WTC11 (cell line): ENCODE measurements at regions not wholly inside any gene's neighbourhood (a gene's known extent, or its start where the extent isn't known, plus 50 kb on each side); places are given as distances from the start of the nearest gene placed in this dataset.

Experiments used
- CREM ChIP-seq: sonication (generic); formaldehyde crosslinking; IDR thresholded peaks from 2 replicates; pipeline ENCODE4 v1.8.1; 2022; ENCODE audit warnings: mild to moderate bottlenecking, missing genetic modification reagents, moderate library complexity
- CTCF ChIP-seq: fragments of 200-600 bp; IDR thresholded peaks from 2 replicates; pipeline ENCODE4 v1.8.0; 2022; ENCODE audit warnings: antibody characterized with exemption
- ETV6 ChIP-seq: sonication (generic); formaldehyde crosslinking; IDR thresholded peaks from 2 replicates; pipeline ENCODE4 v1.8.1; 2022; ENCODE audit warnings: mild to moderate bottlenecking, missing genetic modification reagents
- GRHL2 ChIP-seq: fragments of 250-450 bp; sonication (Bioruptor Pico); IDR thresholded peaks from 2 replicates; pipeline ENCODE4 v1.8.0; 2022; ENCODE audit warnings: mild to moderate bottlenecking, moderate library complexity; ENCODE audit not compliant: insufficient replicate concordance, severe bottlenecking
- IRF1 ChIP-seq: sonication (generic); formaldehyde crosslinking; IDR thresholded peaks from 2 replicates; pipeline ENCODE4 v1.8.0; 2023; ENCODE audit warnings: missing genetic modification reagents
- MYBL2 ChIP-seq: sonication (generic); formaldehyde crosslinking; IDR thresholded peaks from 2 replicates; pipeline ENCODE4 v1.8.1; 2023; ENCODE audit warnings: mild to moderate bottlenecking, moderate library complexity, missing genetic modification reagents
- NR2C2 ChIP-seq: sonication (generic); formaldehyde crosslinking; IDR thresholded peaks from 2 replicates; pipeline ENCODE4 v1.8.0; 2022; ENCODE audit warnings: mild to moderate bottlenecking, missing genetic modification reagents
- NR3C1 ChIP-seq: sonication (generic); formaldehyde crosslinking; conservative IDR thresholded peaks from 2 replicates; pipeline ENCODE4 v1.8.1; 2023; ENCODE audit warnings: low read depth, mild to moderate bottlenecking, missing genetic modification reagents
- PREB ChIP-seq: sonication (generic); formaldehyde crosslinking; IDR thresholded peaks from 2 replicates; pipeline ENCODE4 v1.8.1; 2022; ENCODE audit warnings: mild to moderate bottlenecking, missing genetic modification reagents, moderate library complexity, borderline replicate concordance
- USF2 ChIP-seq: sonication (generic); formaldehyde crosslinking; IDR thresholded peaks from 2 replicates; pipeline ENCODE4 v1.8.1; 2023; ENCODE audit warnings: mild to moderate bottlenecking, missing genetic modification reagents, moderate library complexity
- ZNF138 ChIP-seq: sonication (generic); formaldehyde crosslinking; conservative IDR thresholded peaks from 2 replicates; pipeline ENCODE4 v1.8.1; 2022; ENCODE audit warnings: mild to moderate bottlenecking, moderate library complexity, missing genetic modification reagents
- TF ChIP-seq, protein P1 (sequence below): sonication (generic); formaldehyde crosslinking; IDR thresholded peaks from 2 replicates; pipeline ENCODE4 v1.8.1; 2023; ENCODE audit warnings: mild to moderate bottlenecking, missing genetic modification reagents
- TF ChIP-seq, protein P2 (sequence below): sonication (generic); formaldehyde crosslinking; IDR thresholded peaks from 2 replicates; pipeline ENCODE4 v1.8.0; 2022; ENCODE audit warnings: mild to moderate bottlenecking, missing genetic modification reagents

GRCh38 chr5:28281351-28281750 is 1243.0 kb upstream of the CDH9 start:
- no peak for TF ChIP-seq CTCF
- no peak for TF ChIP-seq CREM (CRISPR knock-in tag)
- TF ChIP-seq, protein P1, sequence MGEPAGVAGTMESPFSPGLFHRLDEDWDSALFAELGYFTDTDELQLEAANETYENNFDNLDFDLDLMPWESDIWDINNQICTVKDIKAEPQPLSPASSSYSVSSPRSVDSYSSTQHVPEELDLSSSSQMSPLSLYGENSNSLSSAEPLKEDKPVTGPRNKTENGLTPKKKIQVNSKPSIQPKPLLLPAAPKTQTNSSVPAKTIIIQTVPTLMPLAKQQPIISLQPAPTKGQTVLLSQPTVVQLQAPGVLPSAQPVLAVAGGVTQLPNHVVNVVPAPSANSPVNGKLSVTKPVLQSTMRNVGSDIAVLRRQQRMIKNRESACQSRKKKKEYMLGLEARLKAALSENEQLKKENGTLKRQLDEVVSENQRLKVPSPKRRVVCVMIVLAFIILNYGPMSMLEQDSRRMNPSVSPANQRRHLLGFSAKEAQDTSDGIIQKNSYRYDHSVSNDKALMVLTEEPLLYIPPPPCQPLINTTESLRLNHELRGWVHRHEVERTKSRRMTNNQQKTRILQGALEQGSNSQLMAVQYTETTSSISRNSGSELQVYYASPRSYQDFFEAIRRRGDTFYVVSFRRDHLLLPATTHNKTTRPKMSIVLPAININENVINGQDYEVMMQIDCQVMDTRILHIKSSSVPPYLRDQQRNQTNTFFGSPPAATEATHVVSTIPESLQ, result no peak
- TF ChIP-seq USF2 (CRISPR knock-in tag), result no peak
- TF ChIP-seq ZNF138, result no peak
- no peak for TF ChIP-seq MYBL2 (CRISPR knock-in tag)
- no peak for TF ChIP-seq ETV6
- no peak for TF ChIP-seq PREB (CRISPR knock-in tag)
- TF ChIP-seq IRF1 (CRISPR knock-in tag), result no peak
- TF ChIP-seq NR3C1 (CRISPR knock-in tag), result no peak
- TF ChIP-seq, protein P2, sequence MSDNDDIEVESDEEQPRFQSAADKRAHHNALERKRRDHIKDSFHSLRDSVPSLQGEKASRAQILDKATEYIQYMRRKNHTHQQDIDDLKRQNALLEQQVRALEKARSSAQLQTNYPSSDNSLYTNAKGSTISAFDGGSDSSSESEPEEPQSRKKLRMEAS (CRISPR knock-in tag), result no peak
- TF ChIP-seq NR2C2 (CRISPR knock-in tag), result no peak
- no peak for TF ChIP-seq GRHL2 (CRISPR knock-in tag)
